H9 (cell line): ENCODE measurements at regions not wholly inside any gene's neighbourhood (a gene's known extent, or its start where the extent isn't known, plus 50 kb on each side); places are given as distances from the start of the nearest gene placed in this dataset.

ENCODE experiments used
- DNase-seq: peaks from one replicate; pipeline ENCODE4 v3.0.0-alpha.2; 2017
- H2AFZ ChIP-seq: one replicate; pipeline ENCODE4 v1.6.1; 2013; ENCODE audit warnings: mild to moderate bottlenecking, low read length, control low read depth, moderate library complexity
- H2AK5ac ChIP-seq: 2 replicates; pipeline ENCODE4 v1.6.1; 2013; ENCODE audit warnings: low read length, control low read depth, mixed read lengths; ENCODE audit not compliant: insufficient read length
- H2BK120ac ChIP-seq: one replicate; pipeline ENCODE4 v1.6.1; 2013; ENCODE audit warnings: low read depth, mild to moderate bottlenecking, low read length, control low read depth, inconsistent platforms; ENCODE audit not compliant: poor library complexity, severe bottlenecking
- H2BK12ac ChIP-seq: 2 replicates; pipeline ENCODE4 v1.6.1; 2013; ENCODE audit warnings: low read length, control low read depth, mixed read lengths, low read depth; ENCODE audit not compliant: insufficient read length
- H2BK15ac ChIP-seq: 2 replicates; pipeline ENCODE4 v1.6.1; 2013; ENCODE audit warnings: low read depth, low read length, control low read depth
- H2BK20ac ChIP-seq: one replicate; pipeline ENCODE4 v1.6.1; 2013; ENCODE audit warnings: low read depth, mild to moderate bottlenecking, low read length, control low read depth, inconsistent platforms; ENCODE audit not compliant: poor library complexity, severe bottlenecking
- H2BK5ac ChIP-seq: 2 replicates; pipeline ENCODE4 v1.6.1; 2013; ENCODE audit warnings: low read length, control low read depth, mixed read lengths; ENCODE audit not compliant: insufficient read length
- H3K14ac ChIP-seq: 2 replicates; pipeline ENCODE4 v1.6.1; 2013; ENCODE audit warnings: low read length, control low read depth; ENCODE audit not compliant: insufficient read depth
- H3K18ac ChIP-seq: 2 replicates; pipeline ENCODE4 v1.6.1; 2013; ENCODE audit warnings: low read depth, mild to moderate bottlenecking, mixed read lengths, low read length, control low read depth; ENCODE audit not compliant: insufficient read length
- H3K23ac ChIP-seq: 2 replicates; pipeline ENCODE4 v1.6.1; 2013; ENCODE audit warnings: low read length, control low read depth, mixed read lengths, low read depth; ENCODE audit not compliant: insufficient read length
- H3K23me2 ChIP-seq: 2 replicates; pipeline ENCODE4 v1.6.1; 2013; ENCODE audit warnings: low read depth, mild to moderate bottlenecking, mixed read lengths, low read length, control low read depth; ENCODE audit not compliant: insufficient read length, poor library complexity, severe bottlenecking
- H3K27ac ChIP-seq: 2 replicates; pipeline ENCODE4 v1.5.1; 2013; ENCODE audit warnings: low read length, control low read depth, mixed read lengths, low read depth; ENCODE audit not compliant: insufficient read length
- H3K27me3 ChIP-seq: 2 replicates; pipeline ENCODE4 v1.6.1; 2013; ENCODE audit warnings: low read length, control low read depth, inconsistent platforms; ENCODE audit not compliant: insufficient read depth
- H3K4ac ChIP-seq: 2 replicates; pipeline ENCODE4 v1.6.1; 2013; ENCODE audit warnings: low read depth, mild to moderate bottlenecking, control low read depth, inconsistent platforms, low read length, moderate library complexity
- H3K4me1 ChIP-seq: 2 replicates; pipeline ENCODE4 v1.6.1; 2013; ENCODE audit warnings: low read length, control low read depth, inconsistent platforms; ENCODE audit not compliant: insufficient read depth
- H3K4me2 ChIP-seq: 2 replicates; pipeline ENCODE4 v1.6.1; 2013; ENCODE audit warnings: low read length, control low read depth, mixed read lengths; ENCODE audit not compliant: insufficient read length, insufficient read depth
- H3K56ac ChIP-seq: 2 replicates; pipeline ENCODE4 v1.6.1; 2013; ENCODE audit warnings: low read depth, mild to moderate bottlenecking, mixed read lengths, low read length, control low read depth; ENCODE audit not compliant: insufficient read length
- H3K79me1 ChIP-seq: 2 replicates; pipeline ENCODE4 v1.6.1; 2013; ENCODE audit warnings: low read depth, mild to moderate bottlenecking, moderate library complexity, low read length, control low read depth, inconsistent platforms; ENCODE audit not compliant: insufficient read depth, poor library complexity, severe bottlenecking
- H3K79me2 ChIP-seq: 2 replicates; pipeline ENCODE4 v1.6.1; 2013; ENCODE audit warnings: low read length, control low read depth, inconsistent platforms; ENCODE audit not compliant: insufficient read depth
- H3K9ac ChIP-seq: 2 replicates; pipeline ENCODE4 v1.6.1; 2013; ENCODE audit warnings: low read length, control low read depth, mixed read lengths; ENCODE audit not compliant: insufficient read length; ENCODE audit errors: extremely low read depth
- H3K9me3 ChIP-seq: one replicate; pipeline ENCODE4 v1.6.1; 2013; ENCODE audit warnings: low read depth, low read length, inconsistent platforms; ENCODE audit not compliant: control insufficient read depth
- H3T11ph ChIP-seq: one replicate; pipeline ENCODE4 v1.6.1; 2013; ENCODE audit warnings: mild to moderate bottlenecking, low read length, control low read depth, inconsistent platforms
- H4K20me1 ChIP-seq: one replicate; pipeline ENCODE4 v1.6.1; 2013; ENCODE audit not compliant: control insufficient read depth, insufficient read length, insufficient read depth
- H4K5ac ChIP-seq: 2 replicates; pipeline ENCODE4 v1.6.1; 2013; ENCODE audit warnings: low read depth, mild to moderate bottlenecking, mixed read lengths, low read length, control low read depth; ENCODE audit not compliant: insufficient read length
- H4K8ac ChIP-seq: replicated peaks from 2 replicates; pipeline ENCODE4 v1.6.1; 2013; ENCODE audit warnings: low read length, control low read depth, mixed read lengths, low read depth; ENCODE audit not compliant: insufficient read length
- H4K91ac ChIP-seq: 2 replicates; pipeline ENCODE4 v1.6.1; 2013; ENCODE audit warnings: low read depth, mild to moderate bottlenecking, moderate library complexity, mixed read lengths, low read length, control low read depth; ENCODE audit not compliant: insufficient read length
- H3K27ac Mint-ChIP-seq, 3 experiments: 2 replicates in 2 of 3; 3 replicates in 1 of 3; pipeline ENCODE4 v1.8.0; 2020 to 2021; ENCODE audit warnings: mixed read lengths in 3 of 3, mild to moderate bottlenecking in 1 of 3, moderate library complexity in 1 of 3
- H3K27me3 Mint-ChIP-seq: 2 replicates; pipeline ENCODE4 v1.8.0; 2021; ENCODE audit warnings: low read depth, mild to moderate bottlenecking, moderate library complexity, mixed read lengths
- H3K36me3 Mint-ChIP-seq, 3 experiments: 2 replicates in 2 of 3; 3 replicates in 1 of 3; pipeline ENCODE4 v1.8.0; 2020 to 2021; ENCODE audit warnings: low read depth in 3 of 3, mixed read lengths in 3 of 3; ENCODE audit not compliant: insufficient read depth in 1 of 3
- H3K4me1 Mint-ChIP-seq, 2 experiments: 2 replicates each; pipeline ENCODE4 v1.8.0; 2020; ENCODE audit warnings: mixed read lengths in 2 of 2
- H3K4me3 Mint-ChIP-seq, 2 experiments: 2 replicates in 1 of 2; 3 replicates in 1 of 2; pipeline ENCODE4 v1.8.0; 2020 to 2021; ENCODE audit warnings: mild to moderate bottlenecking in 2 of 2, mixed read lengths in 2 of 2, moderate library complexity in 1 of 2
- H3K9me3 Mint-ChIP-seq, 2 experiments: 2 replicates in 1 of 2; 3 replicates in 1 of 2; pipeline ENCODE4 v1.8.0; 2020; ENCODE audit warnings: mild to moderate bottlenecking in 2 of 2, mixed read lengths in 2 of 2, moderate library complexity in 1 of 2
- CTCF ChIP-seq: fragments of 200-600 bp; sonication (generic); conservative IDR thresholded peaks from 3 replicates; pipeline ENCODE4 v1.8.0; 2021; ENCODE audit warnings: antibody characterized with exemption, mild to moderate bottlenecking
- WGBS: extraction: QIAGEN DNeasy Blood & Tissue Kit; methylation state at CpG from one replicate; pipeline ENCODE4 v1.1.7; 2013; ENCODE audit warnings: missing lambda C conversion rate, low lambda C conversion rate, mixed read lengths; ENCODE audit not compliant: insufficient read length; ENCODE audit errors: extremely low coverage; 5-methylcytosine and 5-hydroxymethylcytosine counted together

GRCh38 chr3:76487446-76487845, 552.5 kb upstream of the ROBO2 start:
- Histone ChIP-seq H4K91ac (no peak overlapping the region), H3K56ac (no peak overlapping the region), H4K20me1 (no peaks in the 10 kb centered on the region)

More at GRCh38 chr3:76487446-76487845, 552.5 kb upstream of the ROBO2 start:
- no peak overlapping the region for H4K8ac ChIP-seq
- H3K27me3 Mint-ChIP-seq: no peaks in the 10 kb centered on the region
- no peaks in the 10 kb centered on the region for H3K79me1 ChIP-seq
- H3K23ac ChIP-seq: no peak overlapping the region
- H3K23me2 ChIP-seq: no peaks in the 10 kb centered on the region
- H3K9me3 Mint-ChIP-seq: peaks cover 5 to 7% of the 10 kb centered on the region in 2 experiments; a peak in 2 of 5 replicates
- H2BK5ac ChIP-seq: no peak overlapping the region
- H3K4me1 ChIP-seq: no peaks in the 10 kb centered on the region
- H3K27ac Mint-ChIP-seq: no peak overlapping the region
- H2BK120ac ChIP-seq: no peak overlapping the region
- H3K9ac ChIP-seq: no peak overlapping the region
- H3K4me1 Mint-ChIP-seq: no peaks in the 10 kb centered on the region
- H2BK12ac ChIP-seq: no peak overlapping the region
- no peak overlapping the region for H2AK5ac ChIP-seq
- no peak overlapping the region for H2BK15ac ChIP-seq
- DNase-seq: no peak
- H3K18ac ChIP-seq: no peak overlapping the region
- H3K27ac ChIP-seq: no peak overlapping the region
- H3K14ac ChIP-seq: no peak overlapping the region
- no peak overlapping the region for H3K4me2 ChIP-seq
- no peaks in the 10 kb centered on the region for H3K79me2 ChIP-seq
- H4K5ac ChIP-seq: no peak overlapping the region
- no peak overlapping the region for H3T11ph ChIP-seq
- no peak overlapping the region for H3K4me3 Mint-ChIP-seq
- no peaks in the 10 kb centered on the region for H3K27me3 ChIP-seq
- no CpG with 5 or more reads among the region's 3 CpGs for WGBS
- H3K36me3 Mint-ChIP-seq: peaks cover 0 to 4% (median 4%) of the 10 kb centered on the region in 3 experiments; a peak in 4 of 7 replicates
- H2BK20ac ChIP-seq: no peak overlapping the region
- H3K9me3 ChIP-seq: peaks cover 5% of the 10 kb centered on the region
- H3K4ac ChIP-seq: no peak overlapping the region
- H2AFZ ChIP-seq: no peak overlapping the region
- TF ChIP-seq CTCF: no peak
